ENCODE measurements at regions not wholly inside any gene's neighbourhood (a gene's known extent, or its start where the extent isn't known, plus 50 kb on each side); places are given as distances from the start of the nearest gene placed in this dataset.

DNA sequence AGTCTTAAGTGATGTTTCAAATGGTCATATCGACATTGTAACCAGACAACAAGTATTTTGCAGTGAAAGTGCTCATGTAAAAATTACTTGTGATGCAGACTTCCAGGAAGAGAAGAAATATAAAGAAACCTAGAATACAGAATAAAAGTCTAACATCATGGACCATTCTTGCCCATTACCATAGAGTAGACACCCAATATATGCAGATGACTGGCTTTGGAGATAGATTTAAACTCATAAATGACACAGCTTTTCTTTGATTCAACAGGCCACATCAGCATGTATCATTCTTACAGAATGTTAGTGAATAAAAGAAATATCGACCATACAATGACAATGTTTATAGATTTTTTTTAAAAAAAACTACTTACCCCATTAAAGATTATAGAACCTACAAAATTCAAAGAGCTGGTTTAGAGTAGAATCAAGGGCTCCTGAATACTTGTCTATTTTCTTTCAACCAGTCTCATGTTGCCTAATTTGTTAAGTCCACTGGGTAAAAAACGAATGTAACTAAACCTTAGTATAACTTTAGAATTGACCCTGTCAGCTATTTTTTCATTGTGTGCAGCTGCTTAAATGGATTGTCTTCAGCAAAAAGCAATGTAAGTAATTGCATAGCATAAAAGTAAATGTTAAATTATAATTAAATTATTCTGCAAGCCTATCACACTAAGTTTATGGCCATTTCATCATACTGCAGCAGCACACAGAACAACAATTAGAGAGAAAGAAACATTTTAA, 268.7 kb upstream of the AGTR1 start:
- ChIA-PET POLR2A (no interaction called here), CTCF (no interaction called here)
- no peak for DNase-seq (ENCODE audit: extremely low spot score)
- no peak for TF ChIP-seq NFRKB (IDR thresholded peaks at IDR 0.05)
- no peak for TF ChIP-seq BHLHE40 (IDR thresholded peaks at IDR 0.05; ENCODE audit: borderline replicate concordance)
- TF ChIP-seq FOXM1 (IDR thresholded peaks at IDR 0.05; ENCODE audit: borderline replicate concordance) = no peak
- TF ChIP-seq CTBP1 (IDR thresholded peaks at IDR 0.05; ENCODE audit: borderline replicate concordance) = no peak
- no peak for TF ChIP-seq FOXA1 (IDR thresholded peaks at IDR 0.05)
- no peak for TF ChIP-seq HDGF (IDR thresholded peaks at IDR 0.05; ENCODE audit: borderline replicate concordance)
- TF ChIP-seq ARNT (IDR thresholded peaks at IDR 0.05) = no peak
- TF ChIP-seq L3MBTL2 (conservative IDR thresholded peaks at IDR 0.05) = no peak
- TF ChIP-seq, protein P1, sequence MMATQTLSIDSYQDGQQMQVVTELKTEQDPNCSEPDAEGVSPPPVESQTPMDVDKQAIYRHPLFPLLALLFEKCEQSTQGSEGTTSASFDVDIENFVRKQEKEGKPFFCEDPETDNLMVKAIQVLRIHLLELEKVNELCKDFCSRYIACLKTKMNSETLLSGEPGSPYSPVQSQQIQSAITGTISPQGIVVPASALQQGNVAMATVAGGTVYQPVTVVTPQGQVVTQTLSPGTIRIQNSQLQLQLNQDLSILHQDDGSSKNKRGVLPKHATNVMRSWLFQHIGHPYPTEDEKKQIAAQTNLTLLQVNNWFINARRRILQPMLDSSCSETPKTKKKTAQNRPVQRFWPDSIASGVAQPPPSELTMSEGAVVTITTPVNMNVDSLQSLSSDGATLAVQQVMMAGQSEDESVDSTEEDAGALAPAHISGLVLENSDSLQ (IDR thresholded peaks at IDR 0.05) = no peak
- no peak for TF ChIP-seq ELF4 (IDR thresholded peaks at IDR 0.05)
- TF ChIP-seq SP1 (IDR thresholded peaks at IDR 0.05) = no peak

DNA sequence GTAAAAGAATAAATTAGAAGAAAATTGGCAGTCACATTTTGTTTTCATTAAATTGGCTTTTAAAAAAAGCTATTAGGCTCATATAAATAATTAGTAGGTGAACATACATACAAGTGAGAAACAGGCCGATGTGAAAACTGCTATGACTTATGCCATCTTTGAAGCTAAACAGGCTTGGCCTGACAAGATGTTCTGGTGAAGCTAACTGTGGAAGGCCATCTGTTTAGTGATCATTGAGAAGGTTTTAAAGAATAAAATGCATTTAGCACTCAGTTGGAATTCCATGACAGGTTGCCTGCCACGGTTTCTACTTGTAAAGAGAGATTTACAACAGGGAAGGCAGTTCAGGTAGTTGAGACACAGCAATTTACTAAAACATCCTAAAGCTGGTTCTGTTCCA, 264.0 kb upstream of the AGTR1 start:
- ChIA-PET CTCF (no interaction called here), POLR2A (no interaction called here)
- DNase-seq (ENCODE audit: extremely low spot score) = no peak
- TF ChIP-seq BHLHE40 (IDR thresholded peaks at IDR 0.05; ENCODE audit: borderline replicate concordance) = no peak
- no peak for TF ChIP-seq TARDBP (IDR thresholded peaks at IDR 0.05)
- no peak for TF ChIP-seq LEF1 (IDR thresholded peaks at IDR 0.05; ENCODE audit: borderline replicate concordance)
- TF ChIP-seq CTBP1 (IDR thresholded peaks at IDR 0.05; ENCODE audit: borderline replicate concordance) = no peak
- TF ChIP-seq, protein P1 (IDR thresholded peaks at IDR 0.05) = no peak
- no peak for TF ChIP-seq FOXK2 (IDR thresholded peaks at IDR 0.05)
- no peak for TF ChIP-seq FOXA1 (IDR thresholded peaks at IDR 0.05)
- TF ChIP-seq NFRKB (IDR thresholded peaks at IDR 0.05) = no peak
- no peak for TF ChIP-seq FOXM1 (IDR thresholded peaks at IDR 0.05; ENCODE audit: borderline replicate concordance)
- no peak for TF ChIP-seq L3MBTL2 (conservative IDR thresholded peaks at IDR 0.05)
- no peak for TF ChIP-seq SUZ12 (IDR thresholded peaks at IDR 0.05)
- TF ChIP-seq SP1 (IDR thresholded peaks at IDR 0.05) = no peak
- TF ChIP-seq ARNT (IDR thresholded peaks at IDR 0.05) = no peak
- no peak for TF ChIP-seq HDGF (IDR thresholded peaks at IDR 0.05; ENCODE audit: borderline replicate concordance)
- no peak for TF ChIP-seq ZNF384 (IDR thresholded peaks at IDR 0.05)
- no peak for TF ChIP-seq ELF4 (IDR thresholded peaks at IDR 0.05)

DNA sequence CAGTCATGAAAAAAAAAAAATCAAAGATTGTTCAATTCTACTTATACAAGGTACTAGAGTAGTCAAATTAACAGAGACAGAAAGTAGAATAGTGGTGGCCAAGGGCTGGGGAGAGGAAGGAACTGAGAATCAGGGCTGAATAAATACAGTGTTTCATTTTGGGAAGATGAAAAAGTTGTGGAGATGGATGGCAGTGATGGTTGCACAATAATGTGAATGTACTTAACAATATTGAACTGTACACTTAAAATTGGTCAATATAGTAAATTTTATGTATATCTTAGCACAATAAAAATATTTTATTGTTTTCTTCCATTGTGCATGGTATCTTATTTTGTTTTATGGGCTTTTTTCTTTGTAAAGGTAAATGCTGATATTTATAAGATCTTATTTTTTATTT, 262.2 kb upstream of the AGTR1 start:
- POLR2A ChIA-PET = no interaction called here
- CTCF ChIA-PET = no interaction called here
- TF ChIP-seq L3MBTL2 (conservative IDR thresholded peaks at IDR 0.05) (no peak), BHLHE40 (IDR thresholded peaks at IDR 0.05; ENCODE audit: borderline replicate concordance) (no peak), SUZ12 (IDR thresholded peaks at IDR 0.05) (no peak), SP1 (IDR thresholded peaks at IDR 0.05) (no peak), HDGF (IDR thresholded peaks at IDR 0.05; ENCODE audit: borderline replicate concordance) (no peak), NFRKB (IDR thresholded peaks at IDR 0.05) (no peak), LEF1 (IDR thresholded peaks at IDR 0.05; ENCODE audit: borderline replicate concordance) (no peak), ELF4 (IDR thresholded peaks at IDR 0.05) (no peak), ARNT (IDR thresholded peaks at IDR 0.05) (no peak), FOXK2 (IDR thresholded peaks at IDR 0.05) (no peak), FOXM1 (IDR thresholded peaks at IDR 0.05; ENCODE audit: borderline replicate concordance) (no peak), TARDBP (IDR thresholded peaks at IDR 0.05) (no peak), ZNF384 (IDR thresholded peaks at IDR 0.05) (no peak), FOXA1 (IDR thresholded peaks at IDR 0.05) (no peak), CTBP1 (IDR thresholded peaks at IDR 0.05; ENCODE audit: borderline replicate concordance) (no peak)
- TF ChIP-seq, protein P1 (IDR thresholded peaks at IDR 0.05) = no peak
- no peak for DNase-seq (ENCODE audit: extremely low spot score)

DNA sequence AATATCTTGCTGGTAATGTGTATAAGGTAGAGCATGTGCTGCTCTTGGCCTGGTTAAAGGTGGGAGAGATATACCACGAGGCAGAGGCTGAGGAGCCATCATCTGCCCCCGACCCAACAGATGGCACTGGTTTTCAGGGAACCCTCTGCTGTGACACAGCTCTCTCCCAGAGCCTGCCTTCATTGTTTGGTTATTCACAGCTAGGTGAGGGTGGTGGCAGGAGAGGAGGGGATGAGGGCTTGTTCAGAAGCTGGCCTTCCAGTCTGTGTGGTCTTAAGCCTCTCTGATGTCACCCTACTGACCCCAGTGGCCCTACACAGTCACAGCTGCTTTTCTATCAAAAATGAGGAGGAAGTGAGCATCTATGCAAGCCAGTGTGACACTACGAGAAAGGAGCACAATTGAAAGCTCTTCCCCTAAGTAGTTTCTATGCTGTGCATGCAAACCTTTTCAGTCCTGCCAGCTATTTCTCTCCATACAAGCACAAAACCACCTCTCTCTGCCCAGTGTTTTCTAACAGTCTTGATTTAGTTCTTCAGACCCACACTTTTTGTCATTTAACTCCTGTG, 258.4 kb upstream of the AGTR1 start:
- no peak for DNase-seq (ENCODE audit: extremely low spot score)
- POLR2A ChIA-PET = no interaction called here
- TF ChIP-seq BHLHE40 (IDR thresholded peaks at IDR 0.05; ENCODE audit: borderline replicate concordance) = no peak
- TF ChIP-seq SUZ12 (IDR thresholded peaks at IDR 0.05) = no peak
- TF ChIP-seq L3MBTL2 (conservative IDR thresholded peaks at IDR 0.05) = no peak
- CTCF ChIA-PET = no interaction called here

DNA sequence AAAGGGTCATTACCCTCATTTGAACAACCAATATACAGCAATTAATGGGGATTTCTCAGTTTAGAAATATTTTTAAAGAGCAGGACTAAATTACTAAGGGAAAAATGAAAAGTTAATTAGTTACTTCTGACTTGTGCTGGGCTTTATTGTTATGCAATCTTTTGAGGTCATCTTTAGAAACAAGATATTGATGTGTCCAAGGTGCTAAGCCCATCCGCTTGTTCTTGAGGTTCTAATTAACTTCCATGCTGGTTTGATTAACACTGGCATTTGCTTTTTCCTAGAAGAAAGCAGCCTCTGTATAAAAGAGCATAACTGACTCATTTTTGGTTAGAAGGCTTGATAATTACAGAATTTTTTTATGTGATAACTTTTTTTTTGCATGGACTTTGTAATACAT, 256.5 kb upstream of the AGTR1 start:
- POLR2A ChIA-PET = no interaction called here
- CTCF ChIA-PET = no interaction called here
- DNase-seq (ENCODE audit: extremely low spot score) = no peak
- TF ChIP-seq, protein P1 (IDR thresholded peaks at IDR 0.05) = no peak
- no peak for TF ChIP-seq SP1 (IDR thresholded peaks at IDR 0.05)
- TF ChIP-seq CTBP1 (IDR thresholded peaks at IDR 0.05; ENCODE audit: borderline replicate concordance) = no peak
- TF ChIP-seq NFRKB (IDR thresholded peaks at IDR 0.05) = no peak
- no peak for TF ChIP-seq FOXM1 (IDR thresholded peaks at IDR 0.05; ENCODE audit: borderline replicate concordance)
- no peak for TF ChIP-seq TARDBP (IDR thresholded peaks at IDR 0.05)

GRCh38 chr3:148450819-148451218, 246.9 kb upstream of the AGTR1 start:
- ChIA-PET POLR2A (no interaction called here), CTCF (no interaction called here)
- TF ChIP-seq FOXK2 (IDR thresholded peaks at IDR 0.05) = no peak
- no peak for TF ChIP-seq ZNF384 (IDR thresholded peaks at IDR 0.05)
- no peak for TF ChIP-seq LEF1 (IDR thresholded peaks at IDR 0.05; ENCODE audit: borderline replicate concordance)
- no peak for TF ChIP-seq FOXM1 (IDR thresholded peaks at IDR 0.05; ENCODE audit: borderline replicate concordance)
- TF ChIP-seq BHLHE40 (IDR thresholded peaks at IDR 0.05; ENCODE audit: borderline replicate concordance) = no peak
- TF ChIP-seq SP1 (IDR thresholded peaks at IDR 0.05) = no peak
- no peak for TF ChIP-seq CTBP1 (IDR thresholded peaks at IDR 0.05; ENCODE audit: borderline replicate concordance)
- TF ChIP-seq NFRKB (IDR thresholded peaks at IDR 0.05) = no peak
- TF ChIP-seq TARDBP (IDR thresholded peaks at IDR 0.05) = no peak
- TF ChIP-seq HDGF (IDR thresholded peaks at IDR 0.05; ENCODE audit: borderline replicate concordance) = no peak
- TF ChIP-seq L3MBTL2 (conservative IDR thresholded peaks at IDR 0.05) = no peak
- TF ChIP-seq ELF4 (IDR thresholded peaks at IDR 0.05) = no peak
- no peak for TF ChIP-seq ARNT (IDR thresholded peaks at IDR 0.05)
- TF ChIP-seq, protein P1 (IDR thresholded peaks at IDR 0.05) = no peak
- no peak for TF ChIP-seq FOXA1 (IDR thresholded peaks at IDR 0.05)
- TF ChIP-seq SUZ12 (IDR thresholded peaks at IDR 0.05) = no peak
- no peak for DNase-seq (ENCODE audit: extremely low spot score)

Data from HEK293T (cell line).